ENCODE measurements at regions not wholly inside any gene's neighbourhood (a gene's known extent, or its start where the extent isn't known, plus 50 kb on each side); places are given as distances from the start of the nearest gene placed in this dataset.
"Not testable (repeated sequence)": the region's sequence is repeated elsewhere in the genome, so short reads cannot be mapped to it uniquely, and the experiment has no call there.

GRCh38 chr6:94953867-94954631 is 623.3 kb upstream of the MANEA start:
- DNase-seq: no peak

- peak; percentile 39 for DNase-seq
Observed at GRCh38 chr6:94955156-94955555, 622.2 kb upstream of the MANEA start.

GRCh38 chr6:94956910-94957309 is 620.4 kb upstream of the MANEA start:
- no peak for DNase-seq

GRCh38 chr6:94964703-94965102 is 612.6 kb upstream of the MANEA start:
- DNase-seq: not testable (repeated sequence)

GRCh38 chr6:94988701-94989100 is 588.6 kb upstream of the MANEA start:
- DNase-seq: no peak

- DNase-seq: no peak
Observed at GRCh38 chr6:95017922-95018321, 559.4 kb upstream of the MANEA start.
